ENCODE measurements at regions not wholly inside any gene's neighbourhood (a gene's known extent, or its start where the extent isn't known, plus 50 kb on each side); places are given as distances from the start of the nearest gene placed in this dataset.

DNA sequence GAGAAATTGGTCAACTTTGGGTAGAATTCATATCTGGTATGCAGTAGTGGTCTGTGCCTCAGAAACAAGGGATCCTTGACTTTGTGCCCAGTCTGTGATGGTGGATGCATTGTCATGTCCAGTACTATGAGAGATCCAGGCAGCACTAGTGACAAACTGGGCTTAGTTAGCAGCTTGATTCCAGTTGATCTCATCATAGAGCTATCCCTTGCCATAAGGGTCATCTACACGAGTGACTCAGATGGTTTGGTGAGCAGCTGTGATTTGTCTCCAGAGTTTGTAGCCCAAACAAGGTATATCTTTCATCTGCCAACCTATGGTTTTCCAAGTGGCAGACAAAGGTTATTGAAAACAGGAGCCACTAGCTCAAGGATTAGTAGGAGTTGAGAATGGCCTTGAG lies 298.8 kb downstream of the GBA3 start:
- TF ChIP-seq, protein P1, sequence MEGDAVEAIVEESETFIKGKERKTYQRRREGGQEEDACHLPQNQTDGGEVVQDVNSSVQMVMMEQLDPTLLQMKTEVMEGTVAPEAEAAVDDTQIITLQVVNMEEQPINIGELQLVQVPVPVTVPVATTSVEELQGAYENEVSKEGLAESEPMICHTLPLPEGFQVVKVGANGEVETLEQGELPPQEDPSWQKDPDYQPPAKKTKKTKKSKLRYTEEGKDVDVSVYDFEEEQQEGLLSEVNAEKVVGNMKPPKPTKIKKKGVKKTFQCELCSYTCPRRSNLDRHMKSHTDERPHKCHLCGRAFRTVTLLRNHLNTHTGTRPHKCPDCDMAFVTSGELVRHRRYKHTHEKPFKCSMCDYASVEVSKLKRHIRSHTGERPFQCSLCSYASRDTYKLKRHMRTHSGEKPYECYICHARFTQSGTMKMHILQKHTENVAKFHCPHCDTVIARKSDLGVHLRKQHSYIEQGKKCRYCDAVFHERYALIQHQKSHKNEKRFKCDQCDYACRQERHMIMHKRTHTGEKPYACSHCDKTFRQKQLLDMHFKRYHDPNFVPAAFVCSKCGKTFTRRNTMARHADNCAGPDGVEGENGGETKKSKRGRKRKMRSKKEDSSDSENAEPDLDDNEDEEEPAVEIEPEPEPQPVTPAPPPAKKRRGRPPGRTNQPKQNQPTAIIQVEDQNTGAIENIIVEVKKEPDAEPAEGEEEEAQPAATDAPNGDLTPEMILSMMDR (conservative IDR thresholded peaks at IDR 0.05; ENCODE audit: low read length), result no peak
- TF ChIP-seq EZH2phosphoT487 (IDR thresholded peaks at IDR 0.05; ENCODE audit: borderline replicate concordance), result no peak
